ENCODE measurements at regions not wholly inside any gene's neighbourhood (a gene's known extent, or its start where the extent isn't known, plus 50 kb on each side); places are given as distances from the start of the nearest gene placed in this dataset.
"Not testable (repeated sequence)": the region's sequence is repeated elsewhere in the genome, so short reads cannot be mapped to it uniquely, and the experiment has no call there.

DNA sequence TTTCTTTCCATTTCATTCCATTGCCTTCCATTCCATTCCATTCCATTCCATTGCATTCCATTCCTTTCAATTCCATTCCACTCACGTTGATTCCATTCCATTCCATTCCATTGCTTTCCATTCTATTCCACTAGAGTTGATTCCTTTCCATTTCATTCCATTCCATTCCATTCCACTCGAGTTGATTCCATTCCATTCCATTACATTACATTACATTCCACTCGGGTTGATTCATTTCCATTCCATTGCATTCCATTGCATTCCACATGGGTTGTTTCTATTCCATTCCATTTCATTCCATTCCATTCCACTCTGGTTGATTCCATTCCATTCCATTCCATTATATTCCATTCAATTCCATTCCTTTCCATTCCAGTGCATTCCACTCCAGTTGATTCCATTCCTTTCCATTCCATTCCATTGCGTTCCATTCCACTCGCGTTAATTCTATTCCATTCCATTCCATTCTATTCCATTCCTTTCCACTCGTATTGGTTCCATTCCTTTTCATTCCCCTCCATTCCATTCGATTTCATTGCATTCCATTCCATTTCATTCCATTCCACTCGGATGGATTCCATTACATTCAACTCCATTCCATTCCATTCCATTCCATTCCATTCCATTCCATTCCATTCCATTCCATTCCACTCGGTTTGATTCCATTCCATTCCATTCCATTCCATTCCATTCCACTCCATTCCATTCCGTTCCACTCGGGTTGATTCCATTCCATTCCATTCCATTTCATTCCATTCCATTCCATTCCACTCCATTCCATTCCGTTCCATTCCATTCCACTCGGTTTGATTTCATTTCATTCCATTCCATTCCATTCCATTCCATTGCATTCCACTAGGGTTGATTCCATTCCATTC is 1139.1 kb downstream of the RPIA start:
- not testable (repeated sequence) for TF ChIP-seq CTCF (IDR thresholded peaks at IDR 0.05); POLR2AphosphoS5 (IDR thresholded peaks at IDR 0.05; ENCODE audit: insufficient read depth in 1 of 2, low read depth in 1 of 2)

Data from vagina (tissue), 2 donors.